ENCODE measurements at regions not wholly inside any gene's neighbourhood (a gene's known extent, or its start where the extent isn't known, plus 50 kb on each side); places are given as distances from the start of the nearest gene placed in this dataset.

- no peak for FAIRE-seq
- H3K4me3 Mint-ChIP-seq (ENCODE audit: unreplicated experiment): no peak overlapping the region
These were observed 259.5 kb upstream of the GABRA2 start for GRCh38 chr4:46649390-46649789.

GRCh38 chr4:46648088-46648744 lies 258.3 kb upstream of the GABRA2 start:
- no peaks in the 10 kb centered on the region for H3K27me3 Mint-ChIP-seq (ENCODE audit: low read depth, unreplicated experiment)
- DNase-seq (ENCODE audit: low read depth): no peak
- no peak overlapping the region for H3K4me3 ChIP-seq (ENCODE audit: insufficient read depth, low read depth, low read length)
- no peak overlapping the region for H3K27ac Mint-ChIP-seq (ENCODE audit: unreplicated experiment)
- no peaks in the 10 kb centered on the region for H3K79me2 ChIP-seq (ENCODE audit: insufficient read depth, low read length)
- H3K36me3 Mint-ChIP-seq (ENCODE audit: low read depth, unreplicated experiment): no peaks in the 10 kb centered on the region
- H3K9me3 Mint-ChIP-seq (ENCODE audit: unreplicated experiment): no peaks in the 10 kb centered on the region
- no peaks in the 10 kb centered on the region for H3K27me3 ChIP-seq (ENCODE audit: insufficient read depth, low read length)
- FAIRE-seq: no peak
- H3K4me1 ChIP-seq (ENCODE audit: insufficient read depth, low read length): no peaks in the 10 kb centered on the region
- no peak overlapping the region for H3K4me3 Mint-ChIP-seq (ENCODE audit: unreplicated experiment)
- no peaks in the 10 kb centered on the region for H3K4me1 Mint-ChIP-seq (ENCODE audit: low read depth, unreplicated experiment)
- no peaks in the 10 kb centered on the region for H3K36me3 ChIP-seq (ENCODE audit: insufficient read depth, low read length)
- H3K9ac ChIP-seq (ENCODE audit: low read length): no peak overlapping the region
- H3K9me3 ChIP-seq (ENCODE audit: insufficient read depth, low read depth, low read length): no peaks in the 10 kb centered on the region
- no peak overlapping the region for H3K4me2 ChIP-seq (ENCODE audit: low read length)
- TF ChIP-seq EZH2 (IDR thresholded peaks at IDR 0.05; ENCODE audit: insufficient read depth, low read length): no peak
- peak; percentile 35 for TF ChIP-seq CTCF (IDR thresholded peaks at IDR 0.05; ENCODE audit: insufficient read depth, low read depth, low read length)
- no peak overlapping the region for H2AFZ ChIP-seq (ENCODE audit: low read depth, low read length)
- no peak overlapping the region for H3K27ac ChIP-seq (ENCODE audit: low read depth, low read length)
- no peaks in the 10 kb centered on the region for H4K20me1 ChIP-seq (ENCODE audit: insufficient read depth, low read length)

More at GRCh38 chr4:46649390-46649789, 259.5 kb upstream of the GABRA2 start:
- Histone ChIP-seq H3K4me3 (ENCODE audit: insufficient read depth, low read depth, low read length) (no peak overlapping the region), H3K27me3 (ENCODE audit: insufficient read depth, low read length) (no peaks in the 10 kb centered on the region), H4K20me1 (ENCODE audit: insufficient read depth, low read length) (no peaks in the 10 kb centered on the region), H2AFZ (ENCODE audit: low read depth, low read length) (no peak overlapping the region), H3K9ac (ENCODE audit: low read length) (no peak overlapping the region), H3K36me3 (ENCODE audit: insufficient read depth, low read length) (no peaks in the 10 kb centered on the region), H3K27ac (ENCODE audit: low read depth, low read length) (no peak overlapping the region), H3K79me2 (ENCODE audit: insufficient read depth, low read length) (no peaks in the 10 kb centered on the region), H3K9me3 (ENCODE audit: insufficient read depth, low read depth, low read length) (peaks cover 3% of the 10 kb centered on the region), H3K4me2 (ENCODE audit: low read length) (no peak overlapping the region), H3K4me1 (ENCODE audit: insufficient read depth, low read length) (no peaks in the 10 kb centered on the region)
- Mint-ChIP-seq H3K4me1 (ENCODE audit: low read depth, unreplicated experiment) (no peaks in the 10 kb centered on the region), H3K9me3 (ENCODE audit: unreplicated experiment) (peaks cover 2% of the 10 kb centered on the region), H3K27me3 (ENCODE audit: low read depth, unreplicated experiment) (no peaks in the 10 kb centered on the region), H3K36me3 (ENCODE audit: low read depth, unreplicated experiment) (no peaks in the 10 kb centered on the region), H3K27ac (ENCODE audit: unreplicated experiment) (no peak overlapping the region)
- no peak for TF ChIP-seq EZH2 (IDR thresholded peaks at IDR 0.05; ENCODE audit: insufficient read depth, low read length)
- no peak for TF ChIP-seq CTCF (IDR thresholded peaks at IDR 0.05; ENCODE audit: insufficient read depth, low read depth, low read length)
- DNase-seq (ENCODE audit: low read depth): no peak

- Mint-ChIP-seq H3K4me3 (ENCODE audit: unreplicated experiment) (no peak overlapping the region), H3K36me3 (ENCODE audit: low read depth, unreplicated experiment) (no peaks in the 10 kb centered on the region), H3K4me1 (ENCODE audit: low read depth, unreplicated experiment) (no peaks in the 10 kb centered on the region), H3K27me3 (ENCODE audit: low read depth, unreplicated experiment) (no peaks in the 10 kb centered on the region), H3K9me3 (ENCODE audit: unreplicated experiment) (peaks cover 2% of the 10 kb centered on the region), H3K27ac (ENCODE audit: unreplicated experiment) (no peak overlapping the region)
- no peaks in the 10 kb centered on the region for H3K9me3 ChIP-seq (ENCODE audit: insufficient read depth, low read depth, low read length)
- no peak overlapping the region for H2AFZ ChIP-seq (ENCODE audit: low read depth, low read length)
- no peak overlapping the region for H3K9ac ChIP-seq (ENCODE audit: low read length)
- no peaks in the 10 kb centered on the region for H3K79me2 ChIP-seq (ENCODE audit: insufficient read depth, low read length)
- DNase-seq (ENCODE audit: low read depth) (no peak), FAIRE-seq (no peak)
- no peak overlapping the region for H3K4me2 ChIP-seq (ENCODE audit: low read length)
- H3K36me3 ChIP-seq (ENCODE audit: insufficient read depth, low read length): no peaks in the 10 kb centered on the region
- H3K4me3 ChIP-seq (ENCODE audit: insufficient read depth, low read depth, low read length): no peak overlapping the region
- H4K20me1 ChIP-seq (ENCODE audit: insufficient read depth, low read length): no peaks in the 10 kb centered on the region
- H3K4me1 ChIP-seq (ENCODE audit: insufficient read depth, low read length): no peaks in the 10 kb centered on the region
- TF ChIP-seq EZH2 (IDR thresholded peaks at IDR 0.05; ENCODE audit: insufficient read depth, low read length) (no peak), CTCF (IDR thresholded peaks at IDR 0.05; ENCODE audit: insufficient read depth, low read depth, low read length) (no peak)
- no peaks in the 10 kb centered on the region for H3K27me3 ChIP-seq (ENCODE audit: insufficient read depth, low read length)
- no peak overlapping the region for H3K27ac ChIP-seq (ENCODE audit: low read depth, low read length)
These were observed 255.2 kb upstream of the GABRA2 start for GRCh38 chr4:46645126-46645525.

Measured in astrocyte (in vitro differentiated cells and primary cell).